Right atrium auricular region (tissue), 2 donors: ENCODE measurements at regions not wholly inside any gene's neighbourhood (a gene's known extent, or its start where the extent isn't known, plus 50 kb on each side); places are given as distances from the start of the nearest gene placed in this dataset.
"Not testable (repeated sequence)": the region's sequence is repeated elsewhere in the genome, so short reads cannot be mapped to it uniquely, and the experiment has no call there.

Experiments
- DNase-seq: peaks from one replicate; pipeline ENCODE4 v3.0.0-alpha.2; 2019; ENCODE audit warnings: low spot score
- H3K27ac ChIP-seq, 2 donors: fragments of 200-600 bp; sonication (generic); 1 replicate in 1 of 2; 2 replicates in 1 of 2; pipeline ENCODE4 v1.5.1; 2016 to 2019
- H3K27me3 ChIP-seq, 2 donors: fragments of 200-600 bp; sonication (generic); one replicate each; pipeline versions ENCODE4 v1.5.1 to v1.6.0; 2017 to 2019
- H3K36me3 ChIP-seq: fragments of 200-600 bp; sonication (generic); one replicate; pipeline ENCODE4 v1.5.1; 2016
- H3K4me1 ChIP-seq, 2 donors: fragments of 200-600 bp; sonication (generic); one replicate each; pipeline versions ENCODE4 v1.5.1 to v1.6.0; 2017 to 2019
- H3K4me3 ChIP-seq, 2 donors: fragments of 200-600 bp; sonication (generic); 1 replicate in 1 of 2; 2 replicates in 1 of 2; pipeline ENCODE4 v1.5.1; 2017 to 2019; ENCODE audit warnings: mild to moderate bottlenecking in 1 of 2, moderate library complexity in 1 of 2
- H3K9me3 ChIP-seq, 2 donors: fragments of 200-600 bp; sonication (generic); one replicate each; pipeline ENCODE4 v1.5.1; 2019
- TF ChIP-seq, protein P1 (sequence below), 2 donors: fragments of 200-600 bp; sonication (generic); IDR thresholded peaks; one replicate each; pipeline ENCODE4 v1.5.1; 2019; ENCODE audit warnings: antibody characterized with exemption in 2 of 2

DNA sequence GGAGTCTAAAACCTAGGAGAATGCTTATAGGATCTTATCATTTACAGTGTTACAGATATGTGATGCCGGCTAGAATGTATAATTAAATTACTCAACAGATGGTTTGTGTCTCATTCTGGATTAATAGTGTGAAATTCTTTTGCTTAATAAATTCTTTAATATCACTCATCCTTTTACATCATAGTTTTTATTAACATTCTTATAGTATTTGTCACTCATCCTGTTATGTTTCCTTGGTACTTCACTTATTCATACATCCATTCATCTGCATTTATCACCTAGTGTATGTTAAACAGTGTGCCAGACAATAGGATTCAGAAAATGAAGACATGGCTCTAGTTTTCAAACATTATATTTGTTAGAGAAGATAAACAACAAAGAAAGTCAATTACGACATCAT lies 468.7 kb downstream of the FRK start:
- no peak overlapping the region for H3K4me3 ChIP-seq
- TF ChIP-seq, protein P1, sequence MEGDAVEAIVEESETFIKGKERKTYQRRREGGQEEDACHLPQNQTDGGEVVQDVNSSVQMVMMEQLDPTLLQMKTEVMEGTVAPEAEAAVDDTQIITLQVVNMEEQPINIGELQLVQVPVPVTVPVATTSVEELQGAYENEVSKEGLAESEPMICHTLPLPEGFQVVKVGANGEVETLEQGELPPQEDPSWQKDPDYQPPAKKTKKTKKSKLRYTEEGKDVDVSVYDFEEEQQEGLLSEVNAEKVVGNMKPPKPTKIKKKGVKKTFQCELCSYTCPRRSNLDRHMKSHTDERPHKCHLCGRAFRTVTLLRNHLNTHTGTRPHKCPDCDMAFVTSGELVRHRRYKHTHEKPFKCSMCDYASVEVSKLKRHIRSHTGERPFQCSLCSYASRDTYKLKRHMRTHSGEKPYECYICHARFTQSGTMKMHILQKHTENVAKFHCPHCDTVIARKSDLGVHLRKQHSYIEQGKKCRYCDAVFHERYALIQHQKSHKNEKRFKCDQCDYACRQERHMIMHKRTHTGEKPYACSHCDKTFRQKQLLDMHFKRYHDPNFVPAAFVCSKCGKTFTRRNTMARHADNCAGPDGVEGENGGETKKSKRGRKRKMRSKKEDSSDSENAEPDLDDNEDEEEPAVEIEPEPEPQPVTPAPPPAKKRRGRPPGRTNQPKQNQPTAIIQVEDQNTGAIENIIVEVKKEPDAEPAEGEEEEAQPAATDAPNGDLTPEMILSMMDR (IDR thresholded peaks at IDR 0.05): no peak
- no peak for DNase-seq
- H3K9me3 ChIP-seq: peaks cover 0 to 9% of the 10 kb centered on the region in 2 donors
- H3K4me1 ChIP-seq: no peaks in the 10 kb centered on the region
- H3K36me3 ChIP-seq: no peaks in the 10 kb centered on the region
- no peaks in the 10 kb centered on the region for H3K27me3 ChIP-seq
- no peak overlapping the region for H3K27ac ChIP-seq

DNA sequence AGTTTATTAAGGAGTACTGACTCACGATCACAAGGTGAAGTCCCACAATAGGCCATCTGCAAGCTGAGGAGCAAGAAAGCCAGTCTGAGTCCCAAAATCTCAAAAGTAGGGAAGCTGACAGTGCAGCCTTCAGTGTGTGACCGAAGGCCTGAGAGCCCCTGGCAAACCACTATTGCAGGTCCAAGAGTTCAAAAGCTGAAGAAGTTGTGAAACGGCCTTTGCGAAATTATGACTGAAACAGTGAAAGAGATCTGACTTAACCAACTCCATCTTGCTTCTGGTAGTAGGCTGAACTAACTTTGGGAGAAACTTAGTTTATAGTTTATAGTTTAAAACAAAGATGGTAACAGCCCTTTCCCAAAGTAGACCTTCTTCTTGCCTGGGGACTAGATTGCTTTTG lies 471.6 kb downstream of the FRK start:
- H3K9me3 ChIP-seq, H3K36me3 ChIP-seq, H3K4me1 ChIP-seq, DNase-seq, H3K27ac ChIP-seq, H3K27me3 ChIP-seq, H3K4me3 ChIP-seq: not testable (repeated sequence)

DNA sequence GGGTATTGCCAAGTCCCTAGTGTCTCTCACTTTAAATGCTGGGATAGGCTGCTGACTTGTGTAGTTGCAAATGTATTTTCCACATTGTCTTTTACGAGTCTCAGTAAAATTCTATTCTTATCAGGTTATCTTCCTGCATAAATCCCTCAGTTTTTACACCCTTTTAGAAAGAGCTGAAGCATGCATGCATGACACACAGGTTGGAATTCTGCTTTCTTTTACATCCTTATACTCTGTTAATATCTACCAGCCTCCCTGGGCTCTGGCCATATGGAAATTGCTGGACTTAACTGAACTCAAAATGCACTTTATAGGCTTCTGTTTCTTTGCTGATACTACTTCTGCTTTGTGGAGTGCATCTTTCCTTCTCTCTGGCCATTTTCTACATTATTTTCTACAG lies 477.4 kb downstream of the FRK start:
- Histone ChIP-seq H3K4me3 (no peak overlapping the region), H3K9me3 (no peaks in the 10 kb centered on the region), H3K4me1 (no peaks in the 10 kb centered on the region), H3K36me3 (no peaks in the 10 kb centered on the region), H3K27me3 (no peaks in the 10 kb centered on the region), H3K27ac (no peak overlapping the region)
- no peak for DNase-seq
- TF ChIP-seq, protein P1 (IDR thresholded peaks at IDR 0.05): no peak

DNA sequence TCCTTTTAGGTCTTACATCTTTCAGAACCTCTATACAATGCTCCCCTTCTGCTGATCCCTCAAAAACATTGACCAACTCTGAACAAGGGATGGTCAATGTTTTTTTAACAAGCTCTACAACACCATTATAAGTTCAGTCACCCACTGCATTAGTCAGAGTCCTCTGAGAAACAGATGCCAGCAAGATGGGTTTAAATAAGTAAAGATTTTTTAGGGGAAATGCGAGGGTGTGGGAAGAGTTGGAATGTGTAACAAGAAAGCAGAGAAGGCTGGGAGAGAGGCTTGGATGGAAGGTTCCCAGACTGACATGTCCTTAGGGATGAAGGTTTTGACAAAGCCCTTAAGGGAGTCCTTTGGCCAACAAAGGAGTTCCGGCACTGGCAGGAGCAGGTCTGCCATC lies 478.3 kb downstream of the FRK start:
- H3K27me3 ChIP-seq: no peaks in the 10 kb centered on the region
- no peaks in the 10 kb centered on the region for H3K4me1 ChIP-seq
- no peak overlapping the region for H3K4me3 ChIP-seq
- no peak for DNase-seq
- no peaks in the 10 kb centered on the region for H3K36me3 ChIP-seq
- H3K9me3 ChIP-seq: no peaks in the 10 kb centered on the region
- H3K27ac ChIP-seq: no peak overlapping the region
- TF ChIP-seq, protein P1 (IDR thresholded peaks at IDR 0.05): no peak

DNA sequence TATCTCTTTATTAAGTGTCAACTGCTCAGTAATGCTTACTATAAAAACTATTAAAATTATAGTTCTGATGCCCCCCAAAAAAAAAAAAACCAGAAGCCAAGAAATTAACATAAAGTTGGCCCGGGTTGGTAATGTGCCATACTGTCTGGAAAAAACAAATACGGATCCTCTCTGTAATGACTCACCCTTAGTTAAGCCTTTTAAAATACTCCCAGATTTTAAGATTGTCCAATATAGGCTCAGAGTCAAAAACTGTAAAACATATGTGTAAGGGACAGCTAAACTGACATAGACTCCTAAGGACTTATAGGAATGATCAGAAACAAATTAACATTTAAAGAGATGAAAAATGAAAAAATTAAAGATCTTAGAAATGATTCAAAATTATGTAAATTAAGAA lies 481.1 kb downstream of the FRK start:
- H3K9me3 ChIP-seq, H3K4me3 ChIP-seq, H3K27ac ChIP-seq, H3K4me1 ChIP-seq, H3K27me3 ChIP-seq, DNase-seq, H3K36me3 ChIP-seq: not testable (repeated sequence)

DNA sequence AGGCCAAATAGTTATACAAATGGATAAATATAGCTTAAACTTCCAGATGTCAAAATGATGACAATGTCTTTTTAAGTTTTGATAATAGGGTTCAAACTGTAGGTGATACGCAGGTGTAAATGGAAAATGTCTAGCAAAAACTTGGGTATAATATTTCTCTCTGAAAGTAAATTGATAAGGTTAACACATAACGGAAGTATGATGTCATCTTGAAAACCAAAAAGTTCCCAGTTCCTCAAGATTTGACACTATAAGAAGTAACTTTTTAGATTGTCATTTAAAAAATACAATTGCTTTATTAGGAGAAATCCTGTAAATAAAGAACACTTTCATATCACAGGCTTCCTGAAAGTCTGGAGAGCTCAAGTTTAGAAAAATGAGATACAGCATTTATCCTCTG lies 483.4 kb downstream of the FRK start:
- TF ChIP-seq, protein P1 (IDR thresholded peaks at IDR 0.05): no peak
- DNase-seq: no peak
- Histone ChIP-seq H3K27ac (no peak overlapping the region), H3K27me3 (no peaks in the 10 kb centered on the region), H3K4me1 (no peaks in the 10 kb centered on the region), H3K4me3 (no peak overlapping the region), H3K36me3 (no peaks in the 10 kb centered on the region), H3K9me3 (no peaks in the 10 kb centered on the region)

DNA sequence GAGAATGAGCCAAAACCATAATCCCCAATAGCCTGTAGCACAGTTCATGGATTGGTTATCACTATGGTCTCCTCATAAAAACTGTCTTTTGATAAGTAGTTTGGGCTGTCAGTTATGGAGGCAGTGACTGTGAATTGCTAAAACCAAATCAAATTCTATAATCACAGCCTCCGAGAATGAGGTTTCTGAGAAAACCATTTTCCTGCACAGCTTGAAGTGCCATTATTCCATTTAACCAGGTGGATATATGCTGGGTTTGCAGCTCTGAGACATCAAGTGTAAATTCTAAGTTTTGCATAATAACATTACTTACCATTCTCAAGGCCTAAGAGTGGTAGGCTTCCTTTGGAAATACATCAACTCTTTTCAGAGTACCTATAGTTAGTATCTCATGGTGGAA lies 485.4 kb downstream of the FRK start:
- DNase-seq: no peak

More for the DNA sequence above, 485.4 kb downstream of the FRK start:
- Histone ChIP-seq H3K27ac (no peak overlapping the region), H3K4me1 (no peaks in the 10 kb centered on the region), H3K4me3 (no peak overlapping the region), H3K36me3 (no peaks in the 10 kb centered on the region), H3K9me3 (no peaks in the 10 kb centered on the region), H3K27me3 (no peaks in the 10 kb centered on the region)
- TF ChIP-seq, protein P1 (IDR thresholded peaks at IDR 0.05): no peak
